Adrenal gland (tissue), 5 donors: ENCODE measurements at regions not wholly inside any gene's neighbourhood (a gene's known extent, or its start where the extent isn't known, plus 50 kb on each side); places are given as distances from the start of the nearest gene placed in this dataset.

Experiments
- POLR2A ChIP-seq, 2 donors: fragments of 450-650 bp; IDR thresholded peaks; one replicate each; pipeline ENCODE4 v1.6.1; 2017; ENCODE audit warnings: antibody characterized with exemption in 2 of 2, mild to moderate bottlenecking in 2 of 2, moderate library complexity in 1 of 2
- TF ChIP-seq, protein P1 (sequence below), 6 experiments: fragments of 450-650 bp in 4 of 6; fragments of 200-600 bp in 2 of 6; sonication (generic) in 1 of 6; IDR thresholded peaks; 1 replicate in 5 of 6; 2 replicates in 1 of 6; pipeline versions ENCODE4 v1.5.1 to v1.8.0; 2016 to 2021; ENCODE audit warnings: antibody characterized with exemption in 6 of 6, mild to moderate bottlenecking in 2 of 6, moderate library complexity in 1 of 6
- donor health status: DM: no; HTN: no; CAD: no.

DNA sequence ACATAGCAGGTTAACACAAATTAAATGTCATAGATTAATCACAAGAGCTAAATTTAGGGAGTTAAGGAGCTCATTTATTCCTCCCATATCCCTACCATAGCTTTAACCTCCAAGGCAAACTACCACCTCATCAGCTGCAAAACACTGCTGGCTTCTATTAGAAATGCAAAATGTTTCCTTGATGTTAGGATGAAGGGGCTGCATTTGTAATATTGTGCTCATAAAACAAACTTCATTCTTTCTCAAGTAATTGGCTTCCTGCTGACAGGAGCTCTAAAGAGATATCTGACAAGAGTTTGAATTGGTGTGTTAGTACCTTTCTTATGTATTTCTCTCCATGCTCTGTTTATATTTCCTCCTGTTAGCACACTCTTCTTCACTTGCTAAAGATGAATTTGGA, 152.1 kb downstream of the OLFM4 start:
- TF ChIP-seq, protein P1, sequence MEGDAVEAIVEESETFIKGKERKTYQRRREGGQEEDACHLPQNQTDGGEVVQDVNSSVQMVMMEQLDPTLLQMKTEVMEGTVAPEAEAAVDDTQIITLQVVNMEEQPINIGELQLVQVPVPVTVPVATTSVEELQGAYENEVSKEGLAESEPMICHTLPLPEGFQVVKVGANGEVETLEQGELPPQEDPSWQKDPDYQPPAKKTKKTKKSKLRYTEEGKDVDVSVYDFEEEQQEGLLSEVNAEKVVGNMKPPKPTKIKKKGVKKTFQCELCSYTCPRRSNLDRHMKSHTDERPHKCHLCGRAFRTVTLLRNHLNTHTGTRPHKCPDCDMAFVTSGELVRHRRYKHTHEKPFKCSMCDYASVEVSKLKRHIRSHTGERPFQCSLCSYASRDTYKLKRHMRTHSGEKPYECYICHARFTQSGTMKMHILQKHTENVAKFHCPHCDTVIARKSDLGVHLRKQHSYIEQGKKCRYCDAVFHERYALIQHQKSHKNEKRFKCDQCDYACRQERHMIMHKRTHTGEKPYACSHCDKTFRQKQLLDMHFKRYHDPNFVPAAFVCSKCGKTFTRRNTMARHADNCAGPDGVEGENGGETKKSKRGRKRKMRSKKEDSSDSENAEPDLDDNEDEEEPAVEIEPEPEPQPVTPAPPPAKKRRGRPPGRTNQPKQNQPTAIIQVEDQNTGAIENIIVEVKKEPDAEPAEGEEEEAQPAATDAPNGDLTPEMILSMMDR (IDR thresholded peaks at IDR 0.05) = no peak
- TF ChIP-seq POLR2A (IDR thresholded peaks at IDR 0.05) = no peak
